GM12892 (cell line): ENCODE measurements at regions not wholly inside any gene's neighbourhood (a gene's known extent, or its start where the extent isn't known, plus 50 kb on each side); places are given as distances from the start of the nearest gene placed in this dataset.

ENCODE experiments used
- DNase-seq: peaks from one replicate; pipeline ENCODE4 v3.0.0; 2011; ENCODE audit not compliant: insufficient read length
- FAIRE-seq: peaks from 2 replicates; lab custom pipeline; 2011; peaks lifted over from hg19 to GRCh38; lab: Jason Lieb, UNC
- POLR2A ChIP-seq: IDR thresholded peaks from 2 replicates; pipeline ENCODE4 v1.6.1; 2011; ENCODE audit warnings: low read depth, low read length, control low read depth
- POLR2AphosphoS5 ChIP-seq: IDR thresholded peaks from 2 replicates; pipeline ENCODE4 v1.6.1; 2011; ENCODE audit warnings: low read depth, low read length, control low read depth
- TAF1 ChIP-seq: IDR thresholded peaks from 2 replicates; pipeline ENCODE4 v1.6.1; 2011; ENCODE audit warnings: low read depth, mild to moderate bottlenecking, control low read depth, low read length, borderline replicate concordance

- no peak for FAIRE-seq
- no peak for DNase-seq
- no peak for TF ChIP-seq POLR2A
- TF ChIP-seq TAF1 = no peak
- no peak for TF ChIP-seq POLR2AphosphoS5
Observed at GRCh38 chr20:22260506-22260905, 323.9 kb downstream of the FOXA2 start.

- TF ChIP-seq TAF1 (no peak), POLR2AphosphoS5 (no peak), POLR2A (no peak)
- DNase-seq = no peak
- no peak for FAIRE-seq
Observed at GRCh38 chr20:22257912-22258311, 326.5 kb downstream of the FOXA2 start.

- TF ChIP-seq TAF1 = no peak
- TF ChIP-seq POLR2AphosphoS5 = no peak
- no peak for TF ChIP-seq POLR2A
- DNase-seq = no peak
- FAIRE-seq = no peak
Observed at GRCh38 chr20:22248051-22248667, 336.2 kb downstream of the FOXA2 start.

GRCh38 chr20:22245139-22245538 lies 339.2 kb downstream of the FOXA2 start:
- no peak for DNase-seq
- FAIRE-seq = no peak
- no peak for TF ChIP-seq POLR2AphosphoS5
- TF ChIP-seq TAF1 = no peak
- TF ChIP-seq POLR2A = no peak

GRCh38 chr20:22243067-22243466 lies 341.3 kb downstream of the FOXA2 start:
- FAIRE-seq (no peak), DNase-seq (no peak)
- TF ChIP-seq POLR2AphosphoS5 (no peak), POLR2A (no peak), TAF1 (no peak)

GRCh38 chr20:22241609-22242008 lies 342.8 kb downstream of the FOXA2 start:
- FAIRE-seq (no peak), DNase-seq (no peak)
- TF ChIP-seq POLR2AphosphoS5 (no peak), POLR2A (no peak), TAF1 (no peak)

- FAIRE-seq (no peak), DNase-seq (no peak)
- no peak for TF ChIP-seq POLR2AphosphoS5
- no peak for TF ChIP-seq TAF1
- no peak for TF ChIP-seq POLR2A
Observed at GRCh38 chr20:22232923-22233322, 351.4 kb downstream of the FOXA2 start.

- TF ChIP-seq TAF1 = no peak
- no peak for TF ChIP-seq POLR2AphosphoS5
- TF ChIP-seq POLR2A = no peak
- DNase-seq (no peak), FAIRE-seq (no peak)
Observed at GRCh38 chr20:22232473-22232872, 351.9 kb downstream of the FOXA2 start.

- no peak for FAIRE-seq
- TF ChIP-seq POLR2AphosphoS5 (no peak), TAF1 (no peak), POLR2A (no peak)
Observed at GRCh38 chr20:22226849-22227700, 357.3 kb downstream of the FOXA2 start.

GRCh38 chr20:22223236-22223635 lies 361.1 kb downstream of the FOXA2 start:
- DNase-seq (no peak), FAIRE-seq (no peak)
- no peak for TF ChIP-seq POLR2A
- TF ChIP-seq TAF1 = no peak
- TF ChIP-seq POLR2AphosphoS5 = no peak

More at GRCh38 chr20:22226849-22227700, 357.3 kb downstream of the FOXA2 start:
- DNase-seq = no peak

GRCh38 chr20:22217712-22218352 lies 366.5 kb downstream of the FOXA2 start:
- TF ChIP-seq POLR2A (no peak), POLR2AphosphoS5 (no peak), TAF1 (no peak)
- no peak for FAIRE-seq
- DNase-seq = no peak

- DNase-seq = no peak
- TF ChIP-seq TAF1 (no peak), POLR2AphosphoS5 (no peak), POLR2A (no peak)
- FAIRE-seq = no peak
Observed at GRCh38 chr20:22216984-22217383, 367.4 kb downstream of the FOXA2 start.

GRCh38 chr20:22214296-22214695 lies 370.1 kb downstream of the FOXA2 start:
- no peak for DNase-seq
- no peak for FAIRE-seq
- TF ChIP-seq TAF1 = no peak
- TF ChIP-seq POLR2AphosphoS5 = no peak
- no peak for TF ChIP-seq POLR2A
